Effector CD4-positive, alpha-beta T cell (primary cell): ENCODE measurements at regions not wholly inside any gene's neighbourhood (a gene's known extent, or its start where the extent isn't known, plus 50 kb on each side); places are given as distances from the start of the nearest gene placed in this dataset.
A peak's percentile ranks its signal among the peaks of the same experiment; 100 is the strongest.

Source experiments
- DNase-seq: peaks from one replicate; pipeline ENCODE4 v3.0.0-alpha.2; 2020

DNA sequence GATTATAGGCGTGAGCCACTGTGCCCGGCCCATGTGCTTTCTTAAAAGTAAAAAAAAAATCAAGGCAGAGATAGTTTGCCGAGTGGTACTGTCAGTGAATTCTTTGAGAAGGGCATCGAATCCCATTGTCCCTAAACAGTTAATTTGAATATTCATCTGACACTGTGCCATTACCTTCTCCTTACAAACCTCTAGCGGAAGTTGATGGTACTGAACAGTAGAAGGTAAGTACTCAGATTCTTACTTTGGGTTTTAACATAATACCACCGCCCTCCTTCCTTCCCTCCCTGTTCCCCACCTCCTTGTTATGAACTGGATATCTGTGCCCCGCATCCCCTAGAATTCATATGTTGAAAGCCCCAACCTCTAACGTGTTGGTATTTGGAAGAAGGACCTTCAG is 58.2 kb upstream of the CLMP start:
- no peak for DNase-seq

DNA sequence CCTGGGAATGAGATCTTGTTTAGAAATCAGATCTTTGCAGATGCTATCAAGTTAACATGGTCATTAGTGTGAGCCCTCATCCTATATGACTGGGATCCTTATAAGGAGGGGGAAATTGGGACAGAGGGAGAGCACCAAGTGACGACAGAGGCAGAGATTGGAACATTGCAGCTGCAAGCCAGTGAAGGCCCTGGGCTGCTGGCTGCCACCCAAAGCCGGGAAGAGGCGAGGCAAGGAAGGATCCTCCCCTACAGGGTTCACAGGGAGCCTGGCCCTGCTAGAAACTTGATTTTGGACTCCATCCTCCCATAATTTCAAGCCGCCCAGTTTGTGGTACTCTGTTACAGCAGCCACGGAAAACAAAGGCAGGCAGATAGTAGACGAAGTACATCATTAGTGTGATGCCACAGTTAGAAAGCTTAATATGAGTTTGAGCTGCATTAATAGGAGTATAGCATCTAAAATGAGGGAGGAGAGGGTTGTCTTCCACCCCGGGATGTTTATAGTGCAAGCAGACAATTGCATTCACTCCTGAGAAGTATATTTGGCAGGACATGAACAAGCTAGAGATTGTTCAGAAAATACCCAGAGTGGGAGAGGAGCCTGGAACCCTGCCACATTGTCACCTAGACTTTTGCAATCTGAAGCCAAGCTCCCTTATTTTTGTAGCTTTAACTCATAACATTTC is 56.8 kb upstream of the CLMP start:
- DNase-seq, result no peak

DNA sequence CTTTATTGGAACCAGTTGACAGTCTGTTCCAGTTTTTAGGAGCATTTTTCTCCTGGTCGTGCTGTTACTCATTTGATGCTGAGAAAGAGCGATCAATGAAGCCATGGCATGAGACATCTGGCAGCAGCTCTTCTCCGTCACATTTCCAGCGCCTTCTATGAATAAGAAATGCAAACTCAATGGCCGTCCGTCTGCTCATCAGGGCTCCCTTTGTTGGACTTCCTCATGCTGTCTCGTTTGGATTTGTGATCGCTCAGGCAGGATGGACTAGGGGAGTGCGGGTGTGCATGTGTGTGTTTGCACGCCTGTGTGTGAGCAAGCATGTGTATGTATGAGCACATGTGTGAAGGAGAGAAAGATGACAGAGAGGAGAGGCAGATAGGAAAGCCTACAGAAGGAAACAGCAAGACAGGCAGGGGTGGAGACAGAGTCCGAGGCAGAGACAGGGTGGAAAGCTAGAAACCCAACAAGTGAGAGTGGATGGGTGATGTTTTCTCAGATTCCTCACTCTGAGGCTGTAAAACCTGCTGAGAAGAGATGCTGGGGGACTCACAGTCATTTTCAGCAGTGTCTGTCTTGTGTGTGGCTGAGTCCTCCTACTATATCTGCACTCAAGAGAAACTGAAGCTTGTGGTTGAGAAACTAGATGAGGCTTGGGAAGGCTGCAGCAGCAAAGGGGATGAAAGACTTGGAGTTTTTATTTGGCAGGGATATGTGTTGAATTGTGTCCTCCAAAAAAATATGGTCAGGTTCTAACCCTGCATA is 56.0 kb upstream of the CLMP start:
- DNase-seq, result no peak

- DNase-seq, result no peak
Observed at GRCh38 chr11:123249354-123249753, 54.3 kb upstream of the CLMP start.

GRCh38 chr11:123247813-123248379 is 52.8 kb upstream of the CLMP start:
- DNase-seq, result no peak

DNA sequence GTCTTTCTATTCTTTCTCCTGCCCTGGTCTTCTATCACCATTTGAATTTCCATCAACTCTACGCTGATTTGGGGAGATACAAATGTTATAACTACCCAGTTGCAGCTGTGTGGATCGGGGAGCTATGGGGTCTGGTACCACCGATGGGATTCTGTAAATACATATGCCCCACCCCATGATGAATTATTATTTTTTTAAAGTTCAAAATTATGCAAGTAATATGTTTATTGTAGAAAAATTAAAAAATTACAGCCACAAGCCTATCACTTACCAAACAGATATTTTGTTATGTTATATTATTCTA is 52.4 kb upstream of the CLMP start:
- DNase-seq, result no peak

GRCh38 chr11:123246749-123247495 is 51.9 kb upstream of the CLMP start:
- DNase-seq, result peak; percentile 73

- no peak for DNase-seq
Observed at GRCh38 chr11:123245567-123245966, 50.5 kb upstream of the CLMP start.
